Amniotic epithelial cell (primary cell): ENCODE measurements at regions not wholly inside any gene's neighbourhood (a gene's known extent, or its start where the extent isn't known, plus 50 kb on each side); places are given as distances from the start of the nearest gene placed in this dataset.
"Not testable (repeated sequence)": the region's sequence is repeated elsewhere in the genome, so short reads cannot be mapped to it uniquely, and the experiment has no call there.

Source experiments
- DNase-seq: peaks from one replicate; pipeline ENCODE4 v3.0.0-alpha.2; 2010; ENCODE audit warnings: low read depth

GRCh38 chr5:174555726-174556125, 168.7 kb upstream of the MSX2 start:
- DNase-seq: no peak

- DNase-seq: no peak
Measured at GRCh38 chr5:174556756-174557155, 167.6 kb upstream of the MSX2 start.

DNA sequence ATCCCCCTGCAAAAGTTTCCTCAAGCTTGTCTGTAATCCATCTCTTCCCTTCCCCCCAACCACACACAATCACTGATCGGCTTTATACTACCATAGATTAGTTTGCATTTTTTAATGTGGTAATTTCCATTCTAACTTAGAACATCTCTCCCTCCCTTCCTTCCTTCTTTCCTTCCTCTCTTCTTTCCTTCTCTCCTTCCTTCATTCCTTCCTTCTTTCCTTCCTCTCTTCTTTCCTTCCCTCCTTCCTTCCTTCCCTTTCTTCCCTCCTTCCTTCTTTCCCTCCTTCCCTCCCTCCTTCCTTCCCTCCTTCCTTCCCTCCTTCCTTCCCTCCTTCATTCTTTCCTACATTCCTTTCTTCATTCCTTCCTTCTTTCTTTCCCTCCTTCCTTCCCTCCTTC, 166.2 kb upstream of the MSX2 start:
- no peak for DNase-seq

DNA sequence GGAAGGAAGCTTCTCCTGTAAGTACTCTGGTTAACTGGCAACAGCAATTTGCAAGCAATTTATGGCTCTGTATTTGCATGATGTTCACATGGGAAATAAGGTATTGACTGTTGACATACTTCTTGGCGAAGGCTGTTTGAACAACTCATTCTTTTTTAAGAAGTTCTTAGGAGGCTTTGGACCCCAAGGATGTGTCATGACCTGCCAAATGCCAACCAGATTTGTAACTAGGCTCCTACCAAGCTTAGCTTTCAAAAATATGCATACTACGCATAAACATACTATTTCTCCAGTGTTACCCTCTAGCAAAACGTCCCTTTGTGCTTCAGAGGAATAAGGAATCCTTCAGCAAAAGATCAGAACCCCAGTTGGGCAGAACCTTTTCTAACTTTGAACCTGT, 165.2 kb upstream of the MSX2 start:
- DNase-seq: no peak

- DNase-seq: no peak
Measured at GRCh38 chr5:174559566-174560090, 164.8 kb upstream of the MSX2 start.

DNA sequence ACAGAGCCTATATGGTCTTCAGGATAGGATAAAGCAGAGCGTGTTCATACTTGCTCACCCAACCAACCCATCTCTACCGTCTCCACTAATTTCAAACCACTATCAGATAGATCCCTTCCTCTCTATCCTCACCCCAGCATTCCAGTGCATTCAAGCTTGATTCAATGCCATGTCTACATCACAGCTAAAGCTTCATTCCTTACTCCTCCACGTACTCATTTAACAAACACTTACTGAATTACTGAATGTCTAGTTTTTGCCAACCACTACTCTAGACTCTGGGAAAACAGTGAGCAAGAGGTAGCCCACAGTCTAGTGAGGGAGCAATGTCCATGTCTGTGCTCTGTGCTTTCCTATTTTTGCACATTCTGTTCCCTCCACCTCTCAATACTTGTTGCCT, 163.5 kb upstream of the MSX2 start:
- DNase-seq: no peak

- DNase-seq: not testable (repeated sequence)
Measured at GRCh38 chr5:174563040-174563439, 161.3 kb upstream of the MSX2 start.

- no peak for DNase-seq
Measured at GRCh38 chr5:174563899-174564298, 160.5 kb upstream of the MSX2 start.

GRCh38 chr5:174567506-174568141, 156.8 kb upstream of the MSX2 start:
- DNase-seq: no peak

GRCh38 chr5:174570662-174571061, 153.7 kb upstream of the MSX2 start:
- no peak for DNase-seq

DNA sequence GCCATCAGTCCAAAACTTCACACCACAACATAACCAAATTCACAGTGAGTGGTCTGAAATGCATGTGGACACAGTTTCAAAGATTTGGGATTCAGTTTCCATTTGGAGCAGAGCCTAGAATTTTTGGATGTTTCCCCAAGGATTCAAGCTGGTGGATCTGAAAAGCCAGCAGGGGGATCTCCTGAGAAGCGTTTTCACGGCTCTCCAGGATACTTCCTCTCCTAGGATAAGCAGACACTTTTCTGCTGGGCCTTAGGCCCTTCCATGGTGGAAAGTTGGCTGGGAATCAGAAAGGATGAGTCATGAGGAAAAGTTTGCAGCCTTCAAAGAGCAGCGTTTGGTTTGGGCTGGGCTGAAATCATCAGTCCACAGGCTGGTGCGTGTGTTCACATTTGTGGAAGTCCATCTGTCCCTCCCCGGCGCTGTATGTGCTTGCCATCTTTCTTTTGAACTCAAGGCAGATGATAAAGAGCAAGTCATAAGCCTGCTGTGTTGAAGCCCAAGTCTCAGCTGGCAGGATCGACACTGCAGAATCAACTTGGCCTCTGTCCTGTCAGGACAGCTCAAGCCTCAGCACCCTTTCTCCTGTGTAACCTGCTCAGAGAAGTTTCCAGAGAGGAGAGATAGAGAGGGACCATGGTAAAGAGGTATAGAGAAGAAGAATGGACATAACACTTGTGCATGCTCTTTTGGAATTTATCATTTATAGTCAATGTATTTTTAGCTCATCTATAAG, 152.6 kb upstream of the MSX2 start:
- DNase-seq: peak; percentile 81

GRCh38 chr5:174572591-174572990, 151.8 kb upstream of the MSX2 start:
- no peak for DNase-seq

DNA sequence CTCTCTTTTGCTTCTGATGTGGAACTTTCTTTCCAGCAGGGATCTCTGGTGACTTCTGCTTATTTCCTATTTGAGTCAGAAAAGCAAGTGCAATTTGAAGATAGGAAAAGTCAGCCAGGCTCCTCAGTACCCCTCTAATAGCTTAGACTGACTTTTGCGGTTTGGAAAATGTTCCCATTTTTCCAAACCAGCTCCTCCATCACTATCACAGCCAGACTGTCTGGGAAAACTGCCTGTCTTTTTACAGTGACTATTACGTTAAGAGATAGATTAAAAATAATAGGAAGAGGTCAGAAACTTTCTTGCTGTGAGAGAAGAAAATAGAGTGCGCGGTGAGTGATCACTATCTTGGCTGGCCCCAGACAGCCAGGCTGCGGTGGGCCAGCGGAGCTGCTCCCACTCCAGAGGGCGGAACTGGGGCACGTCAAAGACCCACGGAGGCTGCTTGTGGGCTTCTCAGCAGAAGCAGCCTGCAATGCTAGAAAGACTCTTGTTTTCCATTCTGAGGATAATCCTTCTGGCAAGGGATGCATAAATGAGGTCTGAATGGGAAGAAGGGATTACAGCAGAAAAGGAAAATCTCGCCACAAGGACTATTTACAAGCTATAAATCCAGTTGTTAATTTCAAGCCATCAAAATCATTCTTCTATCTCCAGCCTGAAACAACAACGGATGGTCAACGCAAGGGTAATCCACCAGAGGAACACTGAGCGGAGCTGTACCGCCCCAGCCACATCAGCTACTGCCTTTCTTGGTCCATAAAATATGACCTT, 151.0 kb upstream of the MSX2 start:
- DNase-seq: peak; percentile 16

- DNase-seq: no peak
Measured at GRCh38 chr5:174575043-174575442, 149.3 kb upstream of the MSX2 start.

DNA sequence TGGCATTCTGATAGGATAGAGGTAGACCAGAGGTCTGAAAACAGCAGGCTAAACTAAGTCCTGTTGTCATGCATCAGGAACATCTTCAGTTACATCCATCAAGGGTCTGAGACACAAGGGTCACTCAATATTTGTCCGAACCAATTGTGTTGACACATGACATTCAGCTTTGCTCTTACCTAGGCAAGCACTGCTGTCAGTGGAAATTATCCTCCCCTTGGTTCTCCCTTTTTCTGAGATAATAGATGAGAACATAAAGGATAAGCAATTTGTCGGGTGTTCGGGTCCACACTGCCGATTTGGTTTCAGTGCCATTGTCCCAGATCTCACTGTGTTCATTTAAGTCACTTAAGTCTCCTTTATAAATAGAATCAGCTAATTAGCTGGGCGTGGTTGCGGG, 148.3 kb upstream of the MSX2 start:
- DNase-seq: no peak

DNA sequence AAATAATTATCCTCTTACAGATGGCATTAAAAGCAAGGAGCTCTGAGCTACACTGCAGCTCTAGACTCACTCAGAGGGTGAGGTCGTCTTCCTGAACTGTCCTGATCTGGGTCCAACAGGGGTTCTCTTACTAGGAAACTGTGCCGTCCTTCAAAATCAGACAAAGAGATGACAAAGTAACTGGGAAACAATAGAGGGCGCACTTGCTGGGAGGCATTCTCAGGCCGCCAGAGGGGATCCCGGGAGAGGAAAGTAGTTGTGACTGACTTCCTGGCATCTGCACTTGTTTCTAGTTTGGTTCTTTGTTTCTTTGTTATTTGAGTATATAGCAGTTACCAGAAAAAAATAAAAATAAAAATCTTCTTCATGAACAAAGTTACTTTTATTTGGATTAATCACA, 142.9 kb upstream of the MSX2 start:
- DNase-seq: no peak

DNA sequence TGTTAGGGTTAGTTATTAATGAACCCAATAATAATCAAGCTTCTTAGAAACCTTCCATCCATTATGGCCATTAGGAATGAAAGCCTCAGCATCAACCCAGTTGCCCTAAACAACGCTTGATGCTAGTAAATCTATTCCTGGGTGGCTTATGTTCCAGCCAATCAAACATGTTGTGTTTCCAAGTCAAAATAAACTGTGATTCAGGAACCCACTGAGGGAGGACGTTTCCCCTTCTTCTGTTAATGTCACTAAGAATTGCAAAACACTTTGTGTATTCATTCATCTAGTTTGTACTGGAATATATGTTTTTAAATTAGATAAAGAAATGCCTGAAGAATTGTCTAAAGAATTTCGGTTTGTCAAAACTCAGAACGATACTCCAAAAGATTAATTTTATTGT, 142.5 kb upstream of the MSX2 start:
- no peak for DNase-seq

DNA sequence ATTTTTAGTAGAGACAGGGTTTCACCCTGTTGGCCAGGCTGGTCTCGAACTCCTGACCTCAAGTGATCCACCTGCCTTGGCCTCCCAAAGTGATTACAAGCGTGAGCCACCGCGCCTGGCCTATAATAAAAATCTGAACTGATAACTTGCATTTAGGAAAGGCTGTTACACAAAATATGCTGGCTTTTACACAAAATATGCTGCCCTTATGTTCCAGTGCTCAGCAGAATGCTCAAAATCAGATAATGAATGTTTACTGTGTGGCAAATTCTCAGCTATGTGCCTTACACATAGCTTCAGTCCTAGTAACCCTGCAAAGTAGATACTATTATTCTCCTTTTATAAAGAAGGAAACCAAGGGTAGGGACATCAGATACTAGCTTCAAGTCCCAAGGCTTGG, 141.3 kb upstream of the MSX2 start:
- no peak for DNase-seq

- no peak for DNase-seq
Measured at GRCh38 chr5:174585472-174585871, 138.9 kb upstream of the MSX2 start.

GRCh38 chr5:174586163-174586562, 138.2 kb upstream of the MSX2 start:
- DNase-seq: not testable (repeated sequence)

GRCh38 chr5:174589011-174589410, 135.4 kb upstream of the MSX2 start:
- no peak for DNase-seq

- no peak for DNase-seq
Measured at GRCh38 chr5:174589599-174589998, 134.8 kb upstream of the MSX2 start.

- DNase-seq: no peak
Measured at GRCh38 chr5:174590820-174591219, 133.6 kb upstream of the MSX2 start.
